NB4 (cell line): ENCODE measurements at regions not wholly inside any gene's neighbourhood (a gene's known extent, or its start where the extent isn't known, plus 50 kb on each side); places are given as distances from the start of the nearest gene placed in this dataset.

Source experiments
- CTCF ChIP-seq: IDR thresholded peaks from one replicate; pipeline ENCODE4 v1.5.1; 2012; ENCODE audit warnings: low read depth, low read length
- MYC ChIP-seq: IDR thresholded peaks from 2 replicates; pipeline ENCODE4 v1.6.1; 2011; ENCODE audit warnings: low read depth, low read length

- TF ChIP-seq MYC = no peak
- no peak for TF ChIP-seq CTCF
Measured at GRCh38 chr6:150749091-150749670, 116.3 kb upstream of the MTHFD1L start.
